GM12865 (cell line): ENCODE measurements at regions not wholly inside any gene's neighbourhood (a gene's known extent, or its start where the extent isn't known, plus 50 kb on each side); places are given as distances from the start of the nearest gene placed in this dataset.

ENCODE experiments used
- DNase-seq: peaks from one replicate; pipeline ENCODE4 v3.0.0; 2010; ENCODE audit warnings: low read depth
- H3K4me3 ChIP-seq: 2 replicates; pipeline ENCODE4 v1.5.1; 2011; ENCODE audit warnings: mild to moderate bottlenecking, low read depth, low read length, control low read depth
- TF ChIP-seq, protein P1 (sequence below): IDR thresholded peaks from 2 replicates; pipeline ENCODE4 v1.5.1; 2011; ENCODE audit warnings: low read length, control low read depth, low read depth, inconsistent platforms; ENCODE audit not compliant: insufficient read depth; ENCODE audit errors: missing control alignments

DNA sequence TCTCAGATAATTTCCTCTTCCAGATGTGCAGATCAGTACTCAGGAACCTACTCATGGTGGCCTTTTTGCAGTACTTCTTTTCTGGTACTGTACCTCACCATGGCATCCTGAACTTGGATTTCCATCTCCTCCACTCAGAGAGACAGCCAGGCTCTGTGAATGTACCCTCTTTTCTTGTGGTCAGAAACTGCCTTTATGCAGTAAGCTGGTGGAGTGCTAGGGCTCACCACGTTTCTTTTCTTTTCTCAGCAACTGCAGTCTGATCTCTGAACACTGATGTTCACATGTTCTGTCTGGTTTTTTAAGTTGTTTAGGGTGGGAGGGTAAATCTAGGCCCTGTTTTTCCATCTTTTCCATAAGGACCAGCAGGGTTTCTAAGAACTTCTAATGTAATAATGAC lies 99.8 kb upstream of the NRXN3 start:
- TF ChIP-seq, protein P1, sequence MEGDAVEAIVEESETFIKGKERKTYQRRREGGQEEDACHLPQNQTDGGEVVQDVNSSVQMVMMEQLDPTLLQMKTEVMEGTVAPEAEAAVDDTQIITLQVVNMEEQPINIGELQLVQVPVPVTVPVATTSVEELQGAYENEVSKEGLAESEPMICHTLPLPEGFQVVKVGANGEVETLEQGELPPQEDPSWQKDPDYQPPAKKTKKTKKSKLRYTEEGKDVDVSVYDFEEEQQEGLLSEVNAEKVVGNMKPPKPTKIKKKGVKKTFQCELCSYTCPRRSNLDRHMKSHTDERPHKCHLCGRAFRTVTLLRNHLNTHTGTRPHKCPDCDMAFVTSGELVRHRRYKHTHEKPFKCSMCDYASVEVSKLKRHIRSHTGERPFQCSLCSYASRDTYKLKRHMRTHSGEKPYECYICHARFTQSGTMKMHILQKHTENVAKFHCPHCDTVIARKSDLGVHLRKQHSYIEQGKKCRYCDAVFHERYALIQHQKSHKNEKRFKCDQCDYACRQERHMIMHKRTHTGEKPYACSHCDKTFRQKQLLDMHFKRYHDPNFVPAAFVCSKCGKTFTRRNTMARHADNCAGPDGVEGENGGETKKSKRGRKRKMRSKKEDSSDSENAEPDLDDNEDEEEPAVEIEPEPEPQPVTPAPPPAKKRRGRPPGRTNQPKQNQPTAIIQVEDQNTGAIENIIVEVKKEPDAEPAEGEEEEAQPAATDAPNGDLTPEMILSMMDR: no peak
- DNase-seq: no peak
- no peak overlapping the region for H3K4me3 ChIP-seq

DNA sequence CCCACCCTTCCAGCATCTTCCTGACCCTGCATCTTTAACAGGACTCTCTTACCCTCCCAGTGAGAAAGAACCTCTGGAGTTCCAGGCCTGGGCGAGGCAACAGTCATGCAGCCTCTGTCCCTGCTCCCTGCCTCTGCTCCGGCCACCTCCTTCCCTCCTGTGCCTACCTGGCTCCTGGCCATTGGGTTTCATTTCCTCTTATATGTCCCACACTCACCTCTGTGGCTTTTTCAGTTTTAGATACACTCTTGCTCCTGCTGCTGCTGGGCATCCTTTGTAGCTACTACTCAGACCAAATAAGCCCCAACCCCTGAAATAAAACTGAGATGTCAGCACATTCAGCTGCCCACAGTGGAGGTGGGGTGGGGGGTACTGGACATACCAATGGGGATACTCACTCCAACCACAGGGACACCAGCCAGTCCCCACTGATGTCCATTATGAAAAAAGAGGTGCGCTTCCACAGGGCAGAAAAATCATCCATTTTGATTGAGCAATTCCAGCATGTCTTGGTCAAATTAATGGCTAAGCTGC lies 99.1 kb upstream of the NRXN3 start:
- no peak overlapping the region for H3K4me3 ChIP-seq
- TF ChIP-seq, protein P1: no peak
- no peak for DNase-seq

DNA sequence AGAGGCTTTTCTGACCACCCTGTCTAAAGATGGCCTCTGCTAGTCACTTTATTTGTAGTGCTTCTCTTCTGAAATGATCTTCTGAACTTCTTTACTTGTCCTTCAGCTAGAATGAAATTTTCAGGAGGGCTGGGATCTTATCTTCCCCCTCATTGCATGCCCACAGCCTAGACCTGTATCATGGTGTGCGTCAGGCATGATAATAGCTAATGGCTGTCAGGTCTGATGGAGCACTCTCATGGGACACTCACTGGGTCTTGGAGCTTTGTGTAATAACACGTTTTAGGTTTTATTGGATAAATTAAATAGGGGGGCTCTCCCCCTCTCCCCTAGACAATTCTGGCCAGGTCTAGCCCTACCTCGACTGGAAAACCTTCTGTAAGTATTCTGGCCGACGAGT lies 97.1 kb upstream of the NRXN3 start:
- DNase-seq: no peak
- TF ChIP-seq, protein P1: no peak

DNA sequence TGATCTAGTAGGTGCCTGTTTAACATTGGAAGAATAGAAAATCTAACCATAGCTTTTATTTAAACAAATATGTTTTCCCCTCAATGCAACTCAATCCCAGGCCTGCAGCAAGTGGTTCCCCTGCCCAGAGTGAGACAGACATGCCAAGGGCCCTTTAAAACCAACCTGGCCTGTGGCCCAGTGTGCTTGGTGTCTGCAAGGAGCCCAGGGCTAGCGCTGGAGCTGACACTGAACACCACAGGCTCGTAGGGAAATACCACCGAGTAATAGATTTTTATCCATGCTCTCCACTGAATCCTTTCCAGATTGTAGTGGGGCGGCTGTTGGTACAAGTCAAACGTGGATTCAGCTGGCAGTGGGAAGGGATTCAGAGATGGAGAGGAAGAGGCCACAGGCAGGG lies 95.6 kb upstream of the NRXN3 start:
- TF ChIP-seq, protein P1: no peak
- no peak for DNase-seq
- no peak overlapping the region for H3K4me3 ChIP-seq

More for the DNA sequence above, 97.1 kb upstream of the NRXN3 start:
- no peak overlapping the region for H3K4me3 ChIP-seq

- no peak for DNase-seq
- H3K4me3 ChIP-seq: no peak overlapping the region
- TF ChIP-seq, protein P1: no peak
Observed at GRCh38 chr14:78075033-78075432, 95.1 kb upstream of the NRXN3 start.

- H3K4me3 ChIP-seq: no peak overlapping the region
- TF ChIP-seq, protein P1: no peak
- DNase-seq: no peak
Observed at GRCh38 chr14:78075555-78076277, 94.5 kb upstream of the NRXN3 start.

DNA sequence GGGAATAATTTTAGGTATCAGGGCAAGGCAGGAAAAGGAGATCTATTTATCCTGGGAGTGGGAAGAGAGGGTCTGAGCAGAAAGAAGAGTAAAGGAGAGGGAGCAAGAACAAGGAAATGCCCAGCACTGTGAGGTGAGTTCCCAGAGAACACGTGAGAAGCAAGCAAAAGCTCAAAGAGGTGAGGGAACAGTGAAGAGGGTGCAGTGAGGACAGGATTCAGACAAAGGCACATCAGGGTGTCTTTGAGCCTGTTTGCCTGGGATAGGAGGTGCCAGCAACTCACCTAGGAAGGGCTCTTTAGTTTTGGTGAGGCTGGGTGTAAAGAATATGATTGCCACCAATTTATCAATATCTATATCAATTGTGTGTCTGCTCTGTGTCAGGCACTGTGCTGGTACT lies 88.9 kb upstream of the NRXN3 start:
- TF ChIP-seq, protein P1: no peak
- DNase-seq: no peak
- H3K4me3 ChIP-seq: no peak overlapping the region
